ENCODE measurements at regions not wholly inside any gene's neighbourhood (a gene's known extent, or its start where the extent isn't known, plus 50 kb on each side); places are given as distances from the start of the nearest gene placed in this dataset.

DNA sequence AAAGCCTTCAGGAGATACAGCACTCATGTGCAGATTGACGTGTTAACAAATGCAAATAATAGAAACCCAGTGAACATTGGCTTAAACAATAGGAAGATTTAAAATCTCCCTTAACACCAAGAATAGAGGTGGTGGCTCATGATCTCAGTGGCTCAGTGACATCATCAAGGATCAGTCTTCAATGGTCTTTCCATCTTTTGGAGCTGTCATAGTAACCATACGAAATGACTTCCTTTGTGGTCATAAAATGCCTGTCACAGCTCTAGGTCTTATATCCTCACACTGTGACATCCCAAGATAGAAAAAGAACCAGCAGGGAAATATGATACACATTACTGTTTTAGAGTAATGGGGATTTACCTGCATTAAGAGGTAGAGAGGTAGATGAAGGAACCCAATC lies 59.6 kb upstream of the ACKR3 start:
- TF ChIP-seq CTCF (IDR thresholded peaks at IDR 0.05) = no peak
- TF ChIP-seq RFX5 (IDR thresholded peaks at IDR 0.05) = no peak
- no peak for TF ChIP-seq JUN (IDR thresholded peaks at IDR 0.05)
- TF ChIP-seq MYC (IDR thresholded peaks at IDR 0.05; ENCODE audit: borderline replicate concordance, low read length) = no peak
- TF ChIP-seq KDM1A (IDR thresholded peaks at IDR 0.05; ENCODE audit: low read depth) = no peak
- no peak for TF ChIP-seq POLR2A (IDR thresholded peaks at IDR 0.05; ENCODE audit: low read length)
- no peak for TF ChIP-seq PBX3 (IDR thresholded peaks at IDR 0.05)
- TF ChIP-seq CHD2 (IDR thresholded peaks at IDR 0.05; ENCODE audit: low read length, partially characterized antibody) = no peak
- no peak for TF ChIP-seq HEYL (CRISPR knock-in tag; IDR thresholded peaks at IDR 0.05)
- TF ChIP-seq, protein P1, sequence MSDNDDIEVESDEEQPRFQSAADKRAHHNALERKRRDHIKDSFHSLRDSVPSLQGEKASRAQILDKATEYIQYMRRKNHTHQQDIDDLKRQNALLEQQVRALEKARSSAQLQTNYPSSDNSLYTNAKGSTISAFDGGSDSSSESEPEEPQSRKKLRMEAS (IDR thresholded peaks at IDR 0.05) = no peak
- TF ChIP-seq RCOR1 (IDR thresholded peaks at IDR 0.05; ENCODE audit: low read depth, low read length) = no peak
- no peak for TF ChIP-seq EHF (CRISPR knock-in tag; IDR thresholded peaks at IDR 0.05)
- no peak for TF ChIP-seq MAZ (IDR thresholded peaks at IDR 0.05; ENCODE audit: borderline replicate concordance, low read depth, low read length)
